DMS114 treated with DMSO at 0.1 percent for 48 hours (cell line): ENCODE measurements at regions not wholly inside any gene's neighbourhood (a gene's known extent, or its start where the extent isn't known, plus 50 kb on each side); places are given as distances from the start of the nearest gene placed in this dataset.

Source experiments
- DNase-seq: peaks from one replicate; lab custom pipeline; 2025; ENCODE audit not compliant: unreplicated experiment; lab: John Stamatoyannopoulos, UW

- DNase-seq = no peak
Measured at GRCh38 chr2:8016688-8017087, 665.2 kb upstream of the ID2 start.

GRCh38 chr2:8018956-8019355 is 662.9 kb upstream of the ID2 start:
- DNase-seq = no peak

- no peak for DNase-seq
Measured at GRCh38 chr2:8019934-8020333, 661.9 kb upstream of the ID2 start.

GRCh38 chr2:8021921-8022320 is 659.9 kb upstream of the ID2 start:
- DNase-seq = no peak

- no peak for DNase-seq
Measured at GRCh38 chr2:8022908-8023640, 658.8 kb upstream of the ID2 start.

GRCh38 chr2:8024506-8024905 is 657.4 kb upstream of the ID2 start:
- no peak for DNase-seq

GRCh38 chr2:8026381-8026780 is 655.5 kb upstream of the ID2 start:
- no peak for DNase-seq

- no peak for DNase-seq
Measured at GRCh38 chr2:8027387-8027786, 654.5 kb upstream of the ID2 start.

GRCh38 chr2:8028036-8028435 is 653.8 kb upstream of the ID2 start:
- no peak for DNase-seq

GRCh38 chr2:8028436-8028835 is 653.4 kb upstream of the ID2 start:
- DNase-seq = no peak

GRCh38 chr2:8028981-8029380 is 652.9 kb upstream of the ID2 start:
- DNase-seq = no peak

GRCh38 chr2:8030573-8031303 is 651.1 kb upstream of the ID2 start:
- DNase-seq = no peak

GRCh38 chr2:8031370-8031769 is 650.5 kb upstream of the ID2 start:
- no peak for DNase-seq

GRCh38 chr2:8033546-8034096 is 648.2 kb upstream of the ID2 start:
- no peak for DNase-seq

- no peak for DNase-seq
Measured at GRCh38 chr2:8036366-8036765, 645.5 kb upstream of the ID2 start.

- no peak for DNase-seq
Measured at GRCh38 chr2:8039732-8040131, 642.1 kb upstream of the ID2 start.

- no peak for DNase-seq
Measured at GRCh38 chr2:8043295-8043694, 638.6 kb upstream of the ID2 start.

GRCh38 chr2:8044046-8044594 is 637.7 kb upstream of the ID2 start:
- no peak for DNase-seq

- DNase-seq = no peak
Measured at GRCh38 chr2:8045081-8045614, 636.7 kb upstream of the ID2 start.

GRCh38 chr2:8046849-8047248 is 635.0 kb upstream of the ID2 start:
- DNase-seq = no peak

GRCh38 chr2:8049176-8049575 is 632.7 kb upstream of the ID2 start:
- no peak for DNase-seq
